DMS 273 treated with DMSO at 0.1 percent for 48 hours (cell line): ENCODE measurements at regions not wholly inside any gene's neighbourhood (a gene's known extent, or its start where the extent isn't known, plus 50 kb on each side); places are given as distances from the start of the nearest gene placed in this dataset.

Experiments
- DNase-seq: peaks from one replicate; lab custom pipeline; 2025; lab: John Stamatoyannopoulos, UW

GRCh38 chr5:16013334-16014065 is 166.1 kb downstream of the MARCHF11 start:
- DNase-seq = no peak

- DNase-seq = no peak
Observed at GRCh38 chr5:16009256-16009655, 170.3 kb downstream of the MARCHF11 start.

GRCh38 chr5:16007750-16008415 is 171.7 kb downstream of the MARCHF11 start:
- no peak for DNase-seq

GRCh38 chr5:16005225-16005624 is 174.4 kb downstream of the MARCHF11 start:
- DNase-seq = no peak

DNA sequence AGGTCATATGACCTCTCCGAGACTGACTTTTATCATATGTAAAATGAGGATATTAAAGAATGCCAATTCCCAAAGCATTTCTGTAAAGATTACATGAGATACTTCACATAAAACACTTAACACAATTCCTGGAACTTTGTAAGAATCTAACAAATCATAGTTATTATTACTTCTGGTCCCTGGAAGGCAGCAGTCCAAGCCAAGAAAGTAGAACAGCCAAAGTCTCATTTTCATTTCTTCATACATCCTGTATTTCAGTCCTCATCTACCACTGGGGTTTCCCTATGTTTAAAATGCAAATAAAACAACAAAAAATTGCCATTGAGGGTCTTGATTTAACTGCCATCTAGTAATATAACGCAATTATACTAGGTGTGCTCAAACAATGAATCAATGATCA is 179.5 kb downstream of the MARCHF11 start:
- DNase-seq = no peak

DNA sequence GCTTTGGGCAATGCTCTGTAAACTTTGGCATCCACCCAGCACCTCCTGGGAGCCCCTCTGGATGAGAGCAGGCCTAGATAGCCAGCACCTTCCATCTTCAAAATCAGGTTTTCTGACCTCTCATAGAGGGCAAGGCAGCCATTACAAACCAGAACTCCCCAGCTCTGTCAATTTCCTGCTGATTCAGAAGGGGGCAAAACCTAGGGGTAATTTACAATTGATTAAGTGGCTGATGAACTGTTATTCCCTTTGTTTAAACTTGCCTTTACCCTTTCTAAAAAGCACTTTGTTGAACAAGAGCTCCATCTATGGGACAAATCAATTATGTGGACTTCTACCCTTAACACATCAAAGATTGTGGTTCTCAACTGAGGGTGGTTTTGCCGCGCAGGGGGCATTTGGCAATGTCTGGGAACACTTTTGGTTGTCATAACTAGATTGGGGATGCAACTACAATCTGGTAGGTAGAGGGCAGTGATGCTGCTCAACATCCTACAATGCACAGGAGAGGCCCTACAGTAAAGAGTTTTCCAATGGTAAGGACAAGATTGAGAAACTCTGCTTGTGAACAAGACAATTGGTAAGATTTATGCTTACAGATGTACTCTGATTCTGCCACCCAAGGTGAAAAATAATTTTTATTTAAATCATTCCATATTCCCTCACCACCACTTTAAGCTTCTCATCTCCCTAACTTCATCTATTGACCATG is 184.1 kb downstream of the MARCHF11 start:
- peak; percentile 63 for DNase-seq

- DNase-seq = no peak
Observed at GRCh38 chr5:15993919-15994318, 185.7 kb downstream of the MARCHF11 start.

DNA sequence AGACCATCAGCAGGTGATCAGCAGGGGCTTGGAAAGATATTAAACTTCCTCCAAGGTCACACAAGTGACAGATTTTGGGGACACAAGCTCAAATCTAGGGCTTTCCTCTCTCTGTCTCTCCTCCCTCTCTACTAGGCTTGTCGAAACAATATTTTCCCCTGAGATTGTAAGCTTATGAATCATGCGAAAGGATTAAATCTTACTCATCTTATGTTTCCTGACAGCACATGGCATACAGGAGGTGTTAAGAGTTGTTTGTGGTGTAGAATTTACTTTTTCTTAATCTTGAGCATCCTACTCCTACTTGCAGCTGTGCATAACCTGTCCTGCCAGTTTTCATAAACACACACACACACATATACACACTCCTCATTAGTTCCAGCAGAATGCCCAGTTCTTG is 186.3 kb downstream of the MARCHF11 start:
- DNase-seq = no peak

- no peak for DNase-seq
Observed at GRCh38 chr5:15992918-15993317, 186.7 kb downstream of the MARCHF11 start.

- DNase-seq = no peak
Observed at GRCh38 chr5:15991586-15991985, 188.0 kb downstream of the MARCHF11 start.
